Pancreas (tissue), 10 donors: ENCODE measurements at regions not wholly inside any gene's neighbourhood (a gene's known extent, or its start where the extent isn't known, plus 50 kb on each side); places are given as distances from the start of the nearest gene placed in this dataset.

ENCODE experiments used
- ATAC-seq, 4 donors: fragments of 200-7000 bp; cut with Tn5 transposase; one replicate each; pipeline versions ENCODE4 v1.8.0 to v1.9.1; 2020; ENCODE audit warnings: mild to moderate bottlenecking in 4 of 4, moderate library complexity in 4 of 4
- DNase-seq, 6 donors: peaks; one replicate each; pipeline ENCODE4 v3.0.0-alpha.2; 2020
- FAIRE-seq: peaks from 2 replicates; lab custom pipeline; 2012; peaks lifted over from hg19 to GRCh38; lab: Jason Lieb, UNC
- H3K27ac ChIP-seq, 4 donors: fragments of 200-600 bp; sonication (generic); 1 replicate in 3 of 4; 2 replicates in 1 of 4; pipeline versions ENCODE4 v1.5.0 to v1.8.0; 2020
- H3K27me3 ChIP-seq, 4 donors: fragments of 200-600 bp; one replicate each; pipeline ENCODE4 v1.8.0; 2021
- H3K36me3 ChIP-seq, 3 donors: fragments of 200-600 bp; sonication (generic) in 1 of 3; one replicate each; pipeline versions ENCODE4 v1.5.0 to v1.8.0; 2020 to 2021
- H3K4me1 ChIP-seq, 3 donors: fragments of 200-600 bp; one replicate each; pipeline ENCODE4 v1.8.0; 2021
- H3K4me3 ChIP-seq, 4 donors: fragments of 200-600 bp; sonication (generic) in 2 of 4; one replicate each; pipeline versions ENCODE4 v1.5.0 to v1.8.0; 2020 to 2021
- H3K9me3 ChIP-seq, 4 donors: fragments of 200-600 bp; one replicate each; pipeline ENCODE4 v1.8.0; 2021
- CTCF ChIP-seq, 4 donors: fragments of 200-600 bp; sonication (generic) in 3 of 4; IDR thresholded peaks; one replicate each; pipeline versions ENCODE4 v1.5.0 to v1.8.0; 2021; ENCODE audit warnings: antibody characterized with exemption in 4 of 4
- WGBS, 2 donors: extraction: QIAGEN DNeasy Blood & Tissue Kit; methylation state at CpG; one replicate each; pipeline ENCODE4 v1.1.7; 2013; 5-methylcytosine and 5-hydroxymethylcytosine counted together
- intact Hi-C, 3 donors: fragments of 100-400 bp; cut with DNase I; formaldehyde crosslinking; loops; one replicate each; pipeline versions ENCODE4 v1.11.1 to v1.14.2; 2022
- donor health status: healthy with polysubstance abuse.
- donor health status: DM: no; HTN: no; CAD: no; lungs with moderate emphysema.
- donor health status: DM: no; HTN: no; CAD: no.
- donor health status: control.
- donor health status: control.
- donor health status: Bipolar disorder and iron deficiency.
- donor health status: DM: yes; HTN: yes; CAD: no.
- donor health status: DM: no; HTN: no; CAD: no.
- donor health status: DM: no; HTN: no; CAD: no.
- donor health status: DM: yes; HTN: yes; CAD: no.

DNA sequence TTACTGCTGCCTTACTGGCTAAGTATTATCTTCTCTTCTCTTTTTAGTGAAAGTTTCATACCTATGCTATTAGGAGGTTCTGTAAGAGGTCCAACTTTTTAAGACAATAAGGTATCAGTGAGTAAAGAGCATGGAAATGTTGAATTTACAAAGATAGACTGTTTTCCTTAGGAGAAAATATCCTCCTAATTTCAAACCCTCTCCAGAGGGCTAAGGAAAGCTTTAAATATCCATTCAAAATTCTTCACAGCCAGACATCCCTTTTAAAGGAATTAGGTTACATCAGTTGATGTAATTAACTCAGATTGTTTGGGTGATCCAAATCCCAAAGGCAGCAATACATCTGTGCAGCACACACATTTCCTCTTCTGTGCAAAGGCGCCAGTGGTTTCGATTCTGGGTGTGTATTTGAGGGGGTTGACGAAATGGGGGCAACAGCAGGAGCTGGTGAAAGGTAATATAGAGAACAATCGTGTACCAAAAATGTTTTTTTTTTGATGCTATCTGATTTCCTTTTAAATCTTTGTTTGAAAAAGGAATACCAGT, 273.8 kb upstream of the RPS23 start:
- no peak for TF ChIP-seq CTCF (IDR thresholded peaks at IDR 0.05)
- DNase-seq (no peak), FAIRE-seq (no peak), ATAC-seq (no peak)
- intact Hi-C loops: no loop called here
- Histone ChIP-seq H3K27ac (no peak overlapping the region), H3K4me3 (no peak overlapping the region), H3K9me3 (no peaks in the 10 kb centered on the region), H3K27me3 (no peaks in the 10 kb centered on the region), H3K4me1 (no peaks in the 10 kb centered on the region), H3K36me3 (no peaks in the 10 kb centered on the region)
- 67 to 75% methylated on average over 4 of the region's 4 CpGs for WGBS, 2 donors

- no peak overlapping the region for H3K4me3 ChIP-seq
- H3K4me1 ChIP-seq: no peaks in the 10 kb centered on the region
- H3K36me3 ChIP-seq: no peaks in the 10 kb centered on the region
- no peak overlapping the region for H3K27ac ChIP-seq
- no peak for ATAC-seq
- DNase-seq: no peak
- intact Hi-C loops: no loop called here
- no peaks in the 10 kb centered on the region for H3K27me3 ChIP-seq
- no peaks in the 10 kb centered on the region for H3K9me3 ChIP-seq
- FAIRE-seq: no peak
- TF ChIP-seq CTCF (IDR thresholded peaks at IDR 0.05): no peak
These were observed 273.0 kb upstream of the RPS23 start for GRCh38 chr5:82551192-82551591.

DNA sequence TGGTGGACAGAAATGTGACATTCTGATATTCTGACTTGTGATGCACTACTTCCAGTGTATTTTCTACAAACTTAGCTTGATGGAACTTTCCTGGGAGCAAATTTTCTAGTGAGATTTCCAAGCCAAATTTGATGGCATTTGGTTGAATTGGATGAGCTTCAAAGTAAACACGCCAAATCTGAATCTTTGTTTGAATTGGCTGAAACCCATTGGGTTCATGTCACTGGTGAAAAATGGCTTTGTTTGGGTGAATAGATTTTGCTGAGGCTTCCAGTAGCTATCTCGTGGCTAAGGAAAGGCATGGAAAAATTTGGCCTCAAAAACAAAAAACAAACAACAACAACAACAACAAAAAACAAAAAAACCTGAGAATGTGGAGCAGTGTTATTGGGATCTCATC, 271.1 kb upstream of the RPS23 start:
- H3K36me3 ChIP-seq: no peaks in the 10 kb centered on the region
- peak in 1 of 4 donors; percentile 57 for ATAC-seq

GRCh38 chr5:82544004-82544403, 265.9 kb upstream of the RPS23 start:
- Histone ChIP-seq H3K27ac (no peak overlapping the region), H3K36me3 (no peaks in the 10 kb centered on the region), H3K4me1 (no peaks in the 10 kb centered on the region), H3K9me3 (no peaks in the 10 kb centered on the region), H3K4me3 (no peak overlapping the region), H3K27me3 (no peaks in the 10 kb centered on the region)
- TF ChIP-seq CTCF (IDR thresholded peaks at IDR 0.05): no peak
- FAIRE-seq (no peak), ATAC-seq (no peak), DNase-seq (no peak)
- intact Hi-C loops: no loop called here
- 76 to 88% methylated on average over 1 of the region's 1 CpG for WGBS, 2 donors

More for the DNA sequence above, 271.1 kb upstream of the RPS23 start:
- Histone ChIP-seq H3K4me3 (no peak overlapping the region), H3K27ac (no peak overlapping the region), H3K9me3 (no peaks in the 10 kb centered on the region), H3K27me3 (no peaks in the 10 kb centered on the region), H3K4me1 (no peaks in the 10 kb centered on the region)
- WGBS, 2 donors: 7 to 10% methylated on average over 2 of the region's 2 CpGs
- no peak for TF ChIP-seq CTCF (IDR thresholded peaks at IDR 0.05)
- FAIRE-seq (no peak), DNase-seq (no peak)
- intact Hi-C loops: no loop called here

DNA sequence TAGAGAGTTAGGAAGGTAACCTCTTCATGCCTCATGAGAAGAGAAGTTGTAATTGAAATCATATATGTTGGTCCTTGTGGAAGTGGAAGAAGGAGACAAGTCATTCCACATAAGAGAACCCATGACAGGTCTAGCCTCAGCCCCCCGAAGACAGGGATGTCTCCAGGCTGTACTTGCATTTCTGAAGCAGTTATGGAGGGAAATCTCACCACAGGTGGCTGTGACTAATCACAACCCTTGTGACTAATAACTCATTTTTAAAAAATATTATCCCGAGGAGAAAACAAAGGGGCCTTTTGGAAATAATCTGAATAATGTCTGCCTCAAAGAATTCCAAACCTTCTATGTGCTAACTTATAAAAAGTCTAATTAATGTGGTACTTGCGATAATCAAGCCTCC, 262.1 kb upstream of the RPS23 start:
- Histone ChIP-seq H3K27ac (no peak overlapping the region), H3K9me3 (no peaks in the 10 kb centered on the region), H3K4me3 (no peak overlapping the region), H3K27me3 (no peaks in the 10 kb centered on the region), H3K4me1 (no peaks in the 10 kb centered on the region), H3K36me3 (no peaks in the 10 kb centered on the region)
- no peak for TF ChIP-seq CTCF (IDR thresholded peaks at IDR 0.05)
- WGBS, 2 donors: 83 to 84% methylated on average over 3 of the region's 3 CpGs
- no peak for DNase-seq
- no peak for ATAC-seq
- FAIRE-seq: no peak
- intact Hi-C loops: no loop called here
